ENCODE measurements at regions not wholly inside any gene's neighbourhood (a gene's known extent, or its start where the extent isn't known, plus 50 kb on each side); places are given as distances from the start of the nearest gene placed in this dataset.

GRCh38 chr6:56831334-56831733, 123.6 kb upstream of the BEND6 start:
- TF ChIP-seq CTCF (IDR thresholded peaks at IDR 0.05; ENCODE audit: insufficient read depth, low read length, poor library complexity, severe bottlenecking) (no peak), EZH2phosphoT487 (conservative IDR thresholded peaks at IDR 0.05; ENCODE audit: low read length) (no peak)
